GM19395 (cell line): ENCODE measurements at regions not wholly inside any gene's neighbourhood (a gene's known extent, or its start where the extent isn't known, plus 50 kb on each side); places are given as distances from the start of the nearest gene placed in this dataset.

Experiments
- ATAC-seq: cut with Tn5 transposase; IDR thresholded peaks from one replicate; pipeline ENCODE4 v1.9.1; 2021; ENCODE audit warnings: mild to moderate bottlenecking, moderate library complexity; ENCODE audit not compliant: unreplicated experiment

GRCh38 chr13:99717959-99718674 is 216.8 kb downstream of the TM9SF2 start:
- ATAC-seq, result no peak

DNA sequence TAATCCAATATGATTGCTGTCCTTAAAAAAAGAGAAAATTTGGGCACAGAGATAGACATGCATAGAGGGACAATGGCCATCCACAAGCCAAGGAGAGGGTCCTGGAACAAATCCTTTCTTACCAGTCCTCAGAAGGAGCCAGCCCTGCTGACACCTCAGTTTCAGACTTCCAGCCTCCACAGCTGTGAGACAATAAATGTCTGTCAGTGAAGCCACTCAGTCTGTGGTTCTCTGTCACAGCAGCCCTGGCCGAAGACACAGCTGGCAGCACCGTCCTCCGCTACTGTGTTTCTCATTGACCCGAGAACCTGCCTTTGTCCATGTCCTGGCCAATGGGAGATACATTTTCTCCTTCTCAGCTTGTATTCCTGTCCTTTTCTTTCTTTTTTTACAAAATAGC is 207.9 kb downstream of the TM9SF2 start:
- ATAC-seq, result no peak

DNA sequence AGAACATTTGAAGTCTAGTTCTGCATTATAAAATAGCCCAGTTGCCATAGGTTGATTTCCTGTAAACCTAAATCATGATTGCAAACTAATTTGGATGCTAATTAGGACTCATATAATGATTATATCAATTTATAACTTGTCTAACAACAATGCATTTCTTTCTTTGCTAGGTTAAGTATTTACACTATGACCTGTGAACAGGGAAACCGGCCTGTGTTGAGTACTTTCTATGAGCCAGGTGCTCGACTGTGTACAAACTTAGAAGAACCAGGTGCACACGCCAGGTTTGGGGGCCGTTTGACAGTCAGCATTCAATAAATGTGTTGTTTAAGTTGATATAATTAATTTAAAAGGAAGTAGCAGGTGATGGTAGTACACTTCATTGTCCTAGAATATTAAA is 203.1 kb downstream of the TM9SF2 start:
- ATAC-seq, result no peak

DNA sequence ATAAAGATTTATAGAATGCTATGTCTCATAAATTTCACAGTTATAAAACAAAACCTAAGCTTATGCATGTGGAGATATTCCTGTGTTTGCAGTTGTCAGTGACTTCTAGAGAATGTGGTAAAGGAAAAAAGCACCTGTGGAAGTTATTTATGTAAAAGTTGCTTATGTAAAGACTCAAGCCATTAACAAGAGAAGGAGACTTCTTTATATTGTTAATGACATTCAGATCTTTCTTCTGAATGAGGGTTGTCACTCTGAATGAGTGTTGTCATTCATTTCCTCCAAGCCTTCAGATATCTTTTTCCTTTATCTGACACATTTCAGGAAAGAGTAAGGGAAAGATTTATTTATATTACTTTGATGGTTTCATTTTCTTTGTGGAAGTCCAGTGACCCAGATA is 202.6 kb downstream of the TM9SF2 start:
- ATAC-seq, result no peak

GRCh38 chr13:99702687-99703319 is 201.5 kb downstream of the TM9SF2 start:
- ATAC-seq, result no peak

DNA sequence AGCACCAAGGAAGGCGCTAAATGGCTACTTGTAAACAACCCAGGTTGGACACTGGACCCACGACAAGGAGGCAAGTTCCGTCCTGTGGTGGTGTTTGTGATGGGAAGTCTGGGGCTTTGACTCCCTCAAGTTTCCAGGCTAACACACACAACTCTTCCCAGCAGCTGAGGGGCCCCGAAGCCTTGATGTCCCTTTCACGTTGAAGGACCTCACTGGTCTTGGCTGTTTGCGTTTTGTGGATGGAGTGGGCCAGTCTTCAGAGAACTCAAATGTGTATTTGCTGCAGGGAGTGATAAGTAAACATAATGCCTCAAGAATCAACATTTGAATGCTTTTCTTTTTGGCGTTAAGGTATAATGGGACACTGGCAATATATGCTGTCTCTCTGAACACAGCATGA is 199.2 kb downstream of the TM9SF2 start:
- ATAC-seq, result no peak

GRCh38 chr13:99698816-99699099 is 197.5 kb downstream of the TM9SF2 start:
- ATAC-seq, result no peak

- ATAC-seq, result no peak
These were observed 196.9 kb downstream of the TM9SF2 start for GRCh38 chr13:99698010-99698815.

GRCh38 chr13:99695857-99696256 is 194.6 kb downstream of the TM9SF2 start:
- ATAC-seq, result no peak

DNA sequence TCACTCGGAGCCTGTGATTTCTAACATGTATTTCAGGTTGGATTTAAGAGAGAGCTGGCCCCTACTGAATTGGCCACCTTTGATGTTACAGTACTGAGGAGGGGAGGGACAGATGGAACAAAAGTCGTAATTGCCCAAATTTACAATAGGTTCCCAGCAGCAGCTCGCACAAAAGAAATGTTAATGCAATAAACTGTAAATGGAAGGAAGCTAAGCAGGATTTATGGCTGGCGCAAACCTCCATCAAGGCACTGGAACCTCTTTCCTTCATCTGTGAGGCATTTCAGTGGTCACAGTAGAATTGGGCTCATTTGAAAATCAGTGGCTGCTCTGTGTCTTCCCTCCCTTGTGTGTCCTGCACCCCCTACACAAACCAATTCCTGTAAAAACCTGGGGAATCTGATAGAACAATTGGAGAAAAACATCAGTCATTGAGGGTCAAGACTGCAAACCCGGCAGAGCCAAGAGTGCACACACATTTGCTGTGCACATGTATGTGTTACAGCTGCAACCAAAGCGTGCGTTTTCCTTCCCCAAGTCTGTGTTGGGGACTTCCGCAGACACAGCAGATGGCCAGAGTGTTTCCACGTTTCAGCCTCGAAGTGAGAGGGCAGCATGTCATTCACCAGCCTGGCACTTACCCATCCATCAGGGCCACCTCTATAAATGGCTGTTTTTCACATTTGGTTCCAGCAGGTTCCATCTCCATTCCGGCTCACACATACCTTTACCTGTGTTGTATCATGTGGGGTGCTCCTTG is 192.8 kb downstream of the TM9SF2 start:
- ATAC-seq, result no peak

- no peak for ATAC-seq
These were observed 192.1 kb downstream of the TM9SF2 start for GRCh38 chr13:99693351-99693750.

DNA sequence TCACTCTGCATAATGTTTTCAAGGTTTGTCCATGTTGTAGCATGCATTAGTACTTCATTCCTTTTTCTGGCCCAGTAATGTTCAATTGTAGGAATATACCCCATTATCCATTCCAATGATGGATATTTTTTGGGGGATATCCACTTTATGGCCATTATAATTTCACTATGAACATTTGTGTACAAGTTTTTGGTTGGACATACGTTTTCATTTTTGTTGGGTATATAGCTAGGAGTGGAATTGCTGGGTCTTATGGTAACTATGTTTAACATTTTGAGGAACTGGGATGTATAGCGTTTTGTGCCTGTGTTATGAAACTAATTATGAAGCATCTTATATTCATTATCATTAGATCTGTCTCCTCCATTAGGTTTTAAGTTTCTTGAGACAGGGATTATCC is 191.6 kb downstream of the TM9SF2 start:
- no peak for ATAC-seq

DNA sequence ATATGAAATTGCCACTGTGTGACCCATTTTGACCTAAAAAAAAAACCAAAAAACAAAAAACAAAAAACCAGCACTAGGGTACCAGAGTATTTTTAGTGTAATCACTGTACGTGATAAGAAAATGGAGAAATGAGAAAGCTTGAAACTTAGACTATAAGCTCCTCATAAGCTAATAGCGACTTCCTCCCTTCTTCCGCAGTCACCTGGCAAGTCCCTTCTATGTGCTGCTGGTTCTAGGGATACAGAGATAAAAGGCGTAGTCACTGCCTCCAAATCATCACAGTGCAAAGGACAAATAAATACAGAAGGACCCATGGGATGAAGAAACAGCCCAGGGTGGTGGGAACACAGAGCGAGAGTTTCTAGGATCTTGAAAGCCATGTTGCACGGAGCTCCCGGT is 190.3 kb downstream of the TM9SF2 start:
- no peak for ATAC-seq

GRCh38 chr13:99690426-99691174 is 189.3 kb downstream of the TM9SF2 start:
- no peak for ATAC-seq

- no peak for ATAC-seq
These were observed 188.7 kb downstream of the TM9SF2 start for GRCh38 chr13:99689955-99690354.

GRCh38 chr13:99688776-99689175 is 187.5 kb downstream of the TM9SF2 start:
- no peak for ATAC-seq

DNA sequence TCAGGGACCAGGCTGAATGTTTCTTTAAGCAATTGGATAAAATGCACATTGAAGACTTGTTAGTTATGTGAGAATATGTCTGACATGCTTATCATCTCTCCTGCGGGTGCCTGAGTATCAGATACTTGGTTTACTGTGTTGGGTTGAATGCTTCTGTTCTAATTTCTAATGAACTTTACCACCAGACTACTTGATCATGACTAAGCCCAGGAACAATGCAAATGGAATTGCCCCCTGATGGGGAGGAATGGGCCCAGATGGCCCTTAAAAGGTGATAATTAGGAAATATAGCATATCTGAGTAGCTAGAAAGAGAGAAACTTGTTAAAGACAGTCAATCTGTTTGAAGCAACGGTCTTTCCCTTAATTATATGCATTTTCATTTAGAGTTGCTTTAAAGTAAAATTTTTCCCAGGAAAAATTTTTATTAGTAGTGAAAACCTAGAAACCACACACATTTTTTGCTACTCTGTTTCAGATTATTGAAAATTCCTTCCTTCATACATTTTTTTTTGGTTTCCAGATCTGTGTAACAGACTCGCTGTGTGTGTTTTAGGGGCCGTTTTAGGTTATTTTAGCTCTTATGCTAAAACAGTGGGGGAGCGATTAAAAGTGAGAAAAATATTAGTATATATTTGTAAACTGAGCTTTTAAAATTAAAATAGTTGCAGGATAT is 186.6 kb downstream of the TM9SF2 start:
- ATAC-seq, result no peak

GRCh38 chr13:99686944-99687411 is 185.7 kb downstream of the TM9SF2 start:
- no peak for ATAC-seq

DNA sequence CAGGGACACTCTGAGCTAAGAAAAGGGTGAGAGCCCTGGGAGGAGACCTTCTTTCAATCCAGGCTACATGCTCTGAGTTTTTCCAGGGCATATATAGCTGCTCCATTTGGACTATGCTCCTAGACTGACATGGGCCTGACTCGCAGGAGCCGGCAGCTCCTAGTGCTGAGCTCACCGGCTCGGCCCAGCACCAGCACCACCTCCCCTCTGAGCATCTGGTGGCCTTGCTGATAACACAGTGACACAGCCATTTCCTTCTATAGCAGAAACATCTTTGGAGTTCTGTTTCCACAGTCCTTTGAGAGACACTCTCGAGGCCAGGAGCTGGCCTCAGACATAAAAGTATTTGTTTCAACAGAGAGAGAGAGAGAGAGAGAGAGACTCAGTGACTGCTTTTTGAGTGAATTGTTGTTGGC is 184.9 kb downstream of the TM9SF2 start:
- ATAC-seq, result no peak

DNA sequence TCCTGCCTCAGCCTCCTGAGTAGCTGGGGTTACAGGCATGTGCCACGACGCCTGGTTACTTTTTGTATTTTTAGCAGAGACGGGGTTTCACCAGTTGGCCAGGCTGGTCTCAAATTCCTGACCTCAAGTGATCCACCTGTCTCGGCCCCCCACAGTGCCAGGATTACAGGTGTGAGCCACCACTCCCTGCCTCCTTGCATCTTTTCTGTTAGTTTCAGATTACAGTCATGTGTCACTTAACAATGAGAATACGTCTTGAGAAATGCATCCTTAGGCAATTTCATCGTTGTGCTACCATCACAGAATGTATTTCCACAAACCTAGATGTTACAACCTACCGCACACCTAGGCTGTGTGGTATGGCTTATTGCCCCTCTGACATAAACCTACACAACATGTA is 180.4 kb downstream of the TM9SF2 start:
- ATAC-seq, result no peak
